Natural killer cell treated with Interleukin-12 subunit alpha and Interleukin-12 subunit beta and Interleukin-15 and Interleukin-18, amount 100 ng/mL, for 72 hours (primary cell): ENCODE measurements at regions not wholly inside any gene's neighbourhood (a gene's known extent, or its start where the extent isn't known, plus 50 kb on each side); places are given as distances from the start of the nearest gene placed in this dataset.

Experiments used
- ATAC-seq, 2 donors: fragments of 150-1000 bp; cut with Tn5 transposase in 1 of 2; sonication (Bioruptor Pico), chemical (Tn5 transposase) in 1 of 2; 2 replicates each; pipeline ENCODE4 v1.10.0; 2021
- DNase-seq: peaks from one replicate; pipeline ENCODE4 v3.0.0; 2022; ENCODE audit warnings: low spot score
- H3K27ac Mint-ChIP-seq, 2 donors: 1 replicate in 1 of 2; 2 replicates in 1 of 2; pipeline ENCODE4 v1.8.0; 2022; ENCODE audit warnings: mixed read lengths in 2 of 2, mild to moderate bottlenecking in 1 of 2, moderate library complexity in 1 of 2
- H3K27me3 Mint-ChIP-seq, 2 donors: 1 replicate in 1 of 2; 2 replicates in 1 of 2; pipeline ENCODE4 v1.8.0; 2022; ENCODE audit warnings: mixed read lengths in 2 of 2
- H3K36me3 Mint-ChIP-seq: one replicate; pipeline ENCODE4 v1.8.0; 2022; ENCODE audit warnings: mixed read lengths
- H3K4me1 Mint-ChIP-seq, 2 donors: 1 replicate in 1 of 2; 2 replicates in 1 of 2; pipeline ENCODE4 v1.8.0; 2022; ENCODE audit warnings: low read depth in 2 of 2, mixed read lengths in 2 of 2, mild to moderate bottlenecking in 1 of 2
- H3K4me3 Mint-ChIP-seq: one replicate; pipeline ENCODE4 v1.8.0; 2022; ENCODE audit warnings: mixed read lengths
- H3K9me3 Mint-ChIP-seq: 2 replicates; pipeline ENCODE4 v1.8.0; 2022; ENCODE audit warnings: mixed read lengths

- DNase-seq = no peak
- ATAC-seq = no peak
- Mint-ChIP-seq H3K4me1 (no peaks in the 10 kb centered on the region), H3K27ac (no peak overlapping the region), H3K36me3 (no peaks in the 10 kb centered on the region), H3K27me3 (no peaks in the 10 kb centered on the region), H3K4me3 (no peak overlapping the region), H3K9me3 (peaks cover 14% of the 10 kb centered on the region)
Measured at GRCh38 chr2:183998041-183998796, 600.1 kb upstream of the ZNF804A start.

GRCh38 chr2:183998797-183999190 is 599.5 kb upstream of the ZNF804A start:
- DNase-seq (no peak), ATAC-seq (no peak)

GRCh38 chr2:184004289-184004947 is 593.9 kb upstream of the ZNF804A start:
- Mint-ChIP-seq H3K27ac (no peak overlapping the region), H3K4me3 (no peak overlapping the region), H3K27me3 (no peaks in the 10 kb centered on the region), H3K9me3 (peaks cover 6% of the 10 kb centered on the region), H3K36me3 (no peaks in the 10 kb centered on the region), H3K4me1 (no peaks in the 10 kb centered on the region)
- DNase-seq (no peak), ATAC-seq (no peak)

More at GRCh38 chr2:183998797-183999190, 599.5 kb upstream of the ZNF804A start:
- Mint-ChIP-seq H3K27ac (no peak overlapping the region), H3K4me3 (no peak overlapping the region), H3K36me3 (no peaks in the 10 kb centered on the region), H3K9me3 (peaks cover 14% of the 10 kb centered on the region), H3K27me3 (no peaks in the 10 kb centered on the region), H3K4me1 (no peaks in the 10 kb centered on the region)

GRCh38 chr2:184004948-184005672 is 593.2 kb upstream of the ZNF804A start:
- no peak for ATAC-seq
- Mint-ChIP-seq H3K4me1 (no peaks in the 10 kb centered on the region), H3K4me3 (no peak overlapping the region), H3K27me3 (no peaks in the 10 kb centered on the region), H3K9me3 (peaks cover 6% of the 10 kb centered on the region), H3K36me3 (no peaks in the 10 kb centered on the region), H3K27ac (no peak overlapping the region)
- DNase-seq = no peak

- H3K4me3 Mint-ChIP-seq = no peak overlapping the region
- ATAC-seq (no peak), DNase-seq (no peak)
- no peak overlapping the region for H3K27ac Mint-ChIP-seq
- H3K4me1 Mint-ChIP-seq = no peaks in the 10 kb centered on the region
- H3K27me3 Mint-ChIP-seq = no peaks in the 10 kb centered on the region
- H3K36me3 Mint-ChIP-seq = no peaks in the 10 kb centered on the region
- peaks cover 3% of the 10 kb centered on the region for H3K9me3 Mint-ChIP-seq
Measured at GRCh38 chr2:184006998-184007397, 591.3 kb upstream of the ZNF804A start.

- no peaks in the 10 kb centered on the region for H3K27me3 Mint-ChIP-seq
- peaks cover 19% of the 10 kb centered on the region for H3K9me3 Mint-ChIP-seq
- ATAC-seq (no peak), DNase-seq (no peak)
- no peaks in the 10 kb centered on the region for H3K4me1 Mint-ChIP-seq
- no peak overlapping the region for H3K4me3 Mint-ChIP-seq
- H3K27ac Mint-ChIP-seq = no peak overlapping the region
- H3K36me3 Mint-ChIP-seq = no peaks in the 10 kb centered on the region
Measured at GRCh38 chr2:184026961-184027360, 571.4 kb upstream of the ZNF804A start.

- Mint-ChIP-seq H3K4me1 (no peaks in the 10 kb centered on the region), H3K4me3 (no peak overlapping the region), H3K36me3 (no peaks in the 10 kb centered on the region), H3K27ac (no peak overlapping the region), H3K27me3 (no peaks in the 10 kb centered on the region), H3K9me3 (peaks cover 3% of the 10 kb centered on the region)
- DNase-seq (no peak), ATAC-seq (no peak)
Measured at GRCh38 chr2:184030245-184030644, 568.1 kb upstream of the ZNF804A start.

GRCh38 chr2:184030989-184031388 is 567.3 kb upstream of the ZNF804A start:
- Mint-ChIP-seq H3K4me1 (no peaks in the 10 kb centered on the region), H3K27me3 (no peaks in the 10 kb centered on the region), H3K27ac (no peak overlapping the region), H3K9me3 (peaks cover 3% of the 10 kb centered on the region), H3K36me3 (no peaks in the 10 kb centered on the region), H3K4me3 (no peak overlapping the region)
- ATAC-seq (no peak), DNase-seq (no peak)

GRCh38 chr2:184031402-184032147 is 566.8 kb upstream of the ZNF804A start:
- no peak overlapping the region for H3K27ac Mint-ChIP-seq
- DNase-seq = no peak
- no peak for ATAC-seq
- no peaks in the 10 kb centered on the region for H3K4me1 Mint-ChIP-seq
- H3K27me3 Mint-ChIP-seq = no peaks in the 10 kb centered on the region
- no peak overlapping the region for H3K4me3 Mint-ChIP-seq
- peaks cover 3% of the 10 kb centered on the region for H3K9me3 Mint-ChIP-seq
- H3K36me3 Mint-ChIP-seq = no peaks in the 10 kb centered on the region

GRCh38 chr2:184032983-184033382 is 565.3 kb upstream of the ZNF804A start:
- Mint-ChIP-seq H3K9me3 (no peaks in the 10 kb centered on the region), H3K27me3 (no peaks in the 10 kb centered on the region), H3K4me3 (no peak overlapping the region), H3K4me1 (no peaks in the 10 kb centered on the region), H3K36me3 (no peaks in the 10 kb centered on the region), H3K27ac (no peak overlapping the region)
- DNase-seq (no peak), ATAC-seq (no peak)

- DNase-seq (no peak), ATAC-seq (no peak)
- H3K9me3 Mint-ChIP-seq = no peaks in the 10 kb centered on the region
- H3K27me3 Mint-ChIP-seq = no peaks in the 10 kb centered on the region
- no peak overlapping the region for H3K27ac Mint-ChIP-seq
- no peak overlapping the region for H3K4me3 Mint-ChIP-seq
- no peaks in the 10 kb centered on the region for H3K4me1 Mint-ChIP-seq
- H3K36me3 Mint-ChIP-seq = no peaks in the 10 kb centered on the region
Measured at GRCh38 chr2:184037273-184037672, 561.1 kb upstream of the ZNF804A start.

GRCh38 chr2:184039493-184039892 is 558.8 kb upstream of the ZNF804A start:
- no peak for DNase-seq
- H3K9me3 Mint-ChIP-seq = no peaks in the 10 kb centered on the region
- no peaks in the 10 kb centered on the region for H3K36me3 Mint-ChIP-seq
- no peak for ATAC-seq
- H3K27me3 Mint-ChIP-seq = no peaks in the 10 kb centered on the region
- no peak overlapping the region for H3K4me3 Mint-ChIP-seq
- H3K27ac Mint-ChIP-seq = no peak overlapping the region
- H3K4me1 Mint-ChIP-seq = no peaks in the 10 kb centered on the region

GRCh38 chr2:184040230-184040629 is 558.1 kb upstream of the ZNF804A start:
- H3K9me3 Mint-ChIP-seq = peaks cover under 1% of the 10 kb centered on the region
- H3K27ac Mint-ChIP-seq = no peak overlapping the region
- H3K27me3 Mint-ChIP-seq = no peaks in the 10 kb centered on the region
- no peaks in the 10 kb centered on the region for H3K4me1 Mint-ChIP-seq
- DNase-seq (no peak), ATAC-seq (no peak)
- H3K4me3 Mint-ChIP-seq = no peak overlapping the region
- no peaks in the 10 kb centered on the region for H3K36me3 Mint-ChIP-seq

- DNase-seq = no peak
- Mint-ChIP-seq H3K4me1 (no peaks in the 10 kb centered on the region), H3K4me3 (no peak overlapping the region), H3K36me3 (no peaks in the 10 kb centered on the region), H3K27me3 (no peaks in the 10 kb centered on the region), H3K9me3 (peaks cover 4% of the 10 kb centered on the region), H3K27ac (no peak overlapping the region)
- ATAC-seq = no peak
Measured at GRCh38 chr2:184041077-184041476, 557.3 kb upstream of the ZNF804A start.
